SK-N-SH (cell line): ENCODE measurements at regions not wholly inside any gene's neighbourhood (a gene's known extent, or its start where the extent isn't known, plus 50 kb on each side); places are given as distances from the start of the nearest gene placed in this dataset.

Experiments used
- CTCF ChIA-PET: fragments of 300-600, 350-600 bp; formaldehyde crosslinking; extraction: SDS; loops from one replicate; lab custom pipeline; 2021; lab: Yijun Ruan, JAX
- POLR2A ChIA-PET: fragments of 350-600 bp; sonication (Branson Sonifier 250); formaldehyde crosslinking; extraction: SDS; loops from one replicate; lab custom pipeline; 2020; ENCODE audit warnings: antibody characterized with exemption, inconsistent platforms; lab: Yijun Ruan, JAX
- DNase-seq: peaks from one replicate; pipeline ENCODE4 v3.0.0; 2012
- H2AFZ ChIP-seq: fragments of 200-600 bp; sonication (generic); 2 replicates; pipeline ENCODE4 v1.8.1; 2016; ENCODE audit warnings: antibody characterized with exemption, mild to moderate bottlenecking, low read depth
- H3F3A ChIP-seq: fragments of 200-600 bp; sonication (generic); replicated peaks from 2 replicates; pipeline ENCODE3; 2016; ENCODE audit warnings: antibody characterized with exemption, mild to moderate bottlenecking; ENCODE audit not compliant: insufficient read depth
- H3K27ac ChIP-seq, 2 experiments: fragments of 200-500 bp in 1 of 2; fragments of 200-600 bp in 1 of 2; sonication (Bioruptor generic) in 1 of 2; sonication (generic), shearing (Covaris generic) in 1 of 2; 2 replicates each; pipeline versions ENCODE4 v1.5.1 to v1.6.1; 2014 to 2016; ENCODE audit warnings: low read depth in 2 of 2, inconsistent platforms in 1 of 2, low read length in 1 of 2, mild to moderate bottlenecking in 1 of 2, mixed read lengths in 1 of 2
- H3K27me3 ChIP-seq: fragments of 200-600 bp; sonication (generic), shearing (Covaris generic); 2 replicates; pipeline ENCODE4 v1.6.1; 2016; ENCODE audit warnings: mixed run types; ENCODE audit not compliant: insufficient read depth
- H3K36me3 ChIP-seq, 2 experiments: fragments of 200-500 bp in 1 of 2; fragments of 200-600 bp in 1 of 2; sonication (Bioruptor generic) in 1 of 2; sonication (generic) in 1 of 2; replicated peaks in 1 of 2; 2 replicates each; pipeline versions ENCODE3 to v1.5.1; 2014 to 2016; ENCODE audit warnings: low read length in 1 of 2, mild to moderate bottlenecking in 1 of 2; ENCODE audit not compliant: insufficient read depth in 2 of 2, control insufficient read depth in 1 of 2
- H3K4me1 ChIP-seq, 2 experiments: fragments of 200-500 bp in 1 of 2; fragments of 200-600 bp in 1 of 2; sonication (Bioruptor generic) in 1 of 2; sonication (generic), shearing (Covaris generic) in 1 of 2; 2 replicates each; pipeline versions ENCODE4 v1.5.1 to v1.6.1; 2014 to 2016; ENCODE audit warnings: low read depth in 1 of 2, low read length in 1 of 2, mixed run types in 1 of 2; ENCODE audit not compliant: insufficient read depth in 2 of 2, control insufficient read depth in 1 of 2
- H3K4me2 ChIP-seq: fragments of 200-600 bp; sonication (generic), shearing (Covaris generic); 2 replicates; pipeline ENCODE4 v1.6.1; 2017; ENCODE audit warnings: mixed run types
- H3K4me3 ChIP-seq, 2 experiments: fragments of 200-500 bp in 1 of 2; fragments of 200-600 bp in 1 of 2; sonication (Bioruptor generic) in 1 of 2; sonication (generic), shearing (Covaris generic) in 1 of 2; 2 replicates each; pipeline versions ENCODE4 v1.5.1 to v1.8.1; 2014 to 2016; ENCODE audit warnings: low read depth in 2 of 2, inconsistent platforms in 1 of 2, low read length in 1 of 2, mild to moderate bottlenecking in 1 of 2, mixed read lengths in 1 of 2, moderate library complexity in 1 of 2
- H3K79me2 ChIP-seq: fragments of 200-600 bp; sonication (generic); 2 replicates; pipeline ENCODE4 v1.8.1; 2017; ENCODE audit warnings: mild to moderate bottlenecking; ENCODE audit not compliant: insufficient read depth
- H3K9ac ChIP-seq: fragments of 200-600 bp; sonication (generic); 2 replicates; pipeline ENCODE4 v1.6.1; 2017; ENCODE audit warnings: mixed run types
- H3K9me2 ChIP-seq: fragments of 200-600 bp; sonication (generic); 2 replicates; pipeline ENCODE4 v1.6.1; 2017; ENCODE audit warnings: mixed run types
- H3K9me3 ChIP-seq: fragments of 200-600 bp; sonication (generic); 2 replicates; pipeline ENCODE4 v1.6.1; 2017; ENCODE audit warnings: mixed run types, mild to moderate bottlenecking, moderate library complexity
- H4K20me1 ChIP-seq: fragments of 200-600 bp; sonication (generic); 2 replicates; pipeline ENCODE4 v1.6.1; 2017; ENCODE audit warnings: mild to moderate bottlenecking, mixed run types; ENCODE audit not compliant: insufficient read depth
- CHD2 ChIP-seq: fragments of 150-350 bp; IDR thresholded peaks from 2 replicates; pipeline ENCODE4 v1.6.1; 2018; ENCODE audit warnings: low read length; ENCODE audit not compliant: partially characterized antibody
- EP300 ChIP-seq, 2 experiments: IDR thresholded peaks; 2 replicates each; pipeline versions ENCODE4 v1.4.0 to v1.6.1; 2012; ENCODE audit warnings: borderline replicate concordance in 1 of 2, low read depth in 1 of 2, low read length in 1 of 2
- EZH2phosphoT487 ChIP-seq: fragments of 200-600 bp; sonication (generic); IDR thresholded peaks from 2 replicates; pipeline ENCODE4 v1.6.1; 2017; ENCODE audit warnings: low read depth, mixed run types, mild to moderate bottlenecking, antibody characterized with exemption, moderate library complexity, borderline replicate concordance
- FOXJ3 ChIP-seq: sonication (generic); formaldehyde crosslinking; IDR thresholded peaks from 2 replicates; pipeline ENCODE4 v1.5.1; 2020; ENCODE audit warnings: mild to moderate bottlenecking, missing genetic modification reagents
- FOXM1 ChIP-seq: IDR thresholded peaks from 2 replicates; pipeline ENCODE4 v1.4.0; 2012; ENCODE audit warnings: low read depth, mild to moderate bottlenecking
- GATA2 ChIP-seq: sonication (generic); formaldehyde crosslinking; IDR thresholded peaks from 2 replicates; pipeline ENCODE4 v1.5.0; 2020; ENCODE audit warnings: mild to moderate bottlenecking, missing genetic modification reagents
- JUND ChIP-seq: IDR thresholded peaks from 2 replicates; pipeline ENCODE4 v1.4.0; 2012
- MEF2A ChIP-seq: IDR thresholded peaks from 2 replicates; pipeline ENCODE4 v1.4.0; 2012; ENCODE audit warnings: low read depth, borderline replicate concordance
- MXI1 ChIP-seq: IDR thresholded peaks from 2 replicates; pipeline ENCODE4 v1.6.1; 2012; ENCODE audit warnings: mild to moderate bottlenecking, low read depth, low read length, improper control_type of control experiment
- NFIC ChIP-seq: IDR thresholded peaks from 2 replicates; pipeline ENCODE4 v1.4.0; 2012; ENCODE audit warnings: borderline replicate concordance
- NRF1 ChIP-seq: IDR thresholded peaks from 2 replicates; pipeline ENCODE4 v1.6.1; 2012; ENCODE audit warnings: low read depth, mild to moderate bottlenecking, low read length
- POLR2AphosphoS5 ChIP-seq: IDR thresholded peaks from 2 replicates; pipeline ENCODE4 v1.6.1; 2012; ENCODE audit warnings: low read depth, low read length
- RAD21 ChIP-seq: IDR thresholded peaks from 2 replicates; pipeline ENCODE4 v1.6.1; 2012; ENCODE audit warnings: mild to moderate bottlenecking, low read length
- RCOR1 ChIP-seq: fragments of 150-350 bp; IDR thresholded peaks from 2 replicates; pipeline ENCODE4 v1.6.1; 2017; ENCODE audit warnings: antibody characterized with exemption, low read length
- SIN3A ChIP-seq: IDR thresholded peaks from 2 replicates; pipeline ENCODE4 v1.6.1; 2012; ENCODE audit warnings: low read depth, mild to moderate bottlenecking, low read length, moderate library complexity, borderline replicate concordance
- SMC3 ChIP-seq: IDR thresholded peaks from 2 replicates; pipeline ENCODE4 v1.6.1; 2012; ENCODE audit warnings: low read depth, low read length, improper control_type of control experiment
- TAF1 ChIP-seq: IDR thresholded peaks from 2 replicates; pipeline ENCODE4 v1.6.1; 2012; ENCODE audit warnings: low read depth, mild to moderate bottlenecking, low read length, moderate library complexity, borderline replicate concordance
- TCF12 ChIP-seq: IDR thresholded peaks from 2 replicates; pipeline ENCODE4 v1.4.0; 2012
- TEAD4 ChIP-seq: IDR thresholded peaks from 2 replicates; pipeline ENCODE4 v1.4.0; 2012; ENCODE audit warnings: mild to moderate bottlenecking, borderline replicate concordance; ENCODE audit not compliant: insufficient read depth
- WGBS: methylation state at CpG from one replicate; pipeline ENCODE4 v1.1.6; 2017; ENCODE audit warnings: low lambda C conversion rate; 5-methylcytosine and 5-hydroxymethylcytosine counted together
- TF ChIP-seq, protein P1 (sequence below): fragments of 150-350 bp; IDR thresholded peaks from 2 replicates; pipeline ENCODE4 v1.6.1; 2017; ENCODE audit warnings: antibody characterized with exemption, low read length, low read depth, borderline replicate concordance
- TF ChIP-seq, protein P2 (sequence below): fragments of 150-350 bp; IDR thresholded peaks from 2 replicates; pipeline ENCODE4 v1.6.1; 2016; ENCODE audit warnings: mild to moderate bottlenecking, low read depth, low read length
- TF ChIP-seq, protein P3 (sequence below): IDR thresholded peaks from 2 replicates; pipeline ENCODE4 v1.4.0; 2012; ENCODE audit warnings: low read depth
- TF ChIP-seq, protein P4 (sequence below): IDR thresholded peaks from 2 replicates; pipeline ENCODE4 v1.4.0; 2012; ENCODE audit warnings: low read depth, borderline replicate concordance

DNA sequence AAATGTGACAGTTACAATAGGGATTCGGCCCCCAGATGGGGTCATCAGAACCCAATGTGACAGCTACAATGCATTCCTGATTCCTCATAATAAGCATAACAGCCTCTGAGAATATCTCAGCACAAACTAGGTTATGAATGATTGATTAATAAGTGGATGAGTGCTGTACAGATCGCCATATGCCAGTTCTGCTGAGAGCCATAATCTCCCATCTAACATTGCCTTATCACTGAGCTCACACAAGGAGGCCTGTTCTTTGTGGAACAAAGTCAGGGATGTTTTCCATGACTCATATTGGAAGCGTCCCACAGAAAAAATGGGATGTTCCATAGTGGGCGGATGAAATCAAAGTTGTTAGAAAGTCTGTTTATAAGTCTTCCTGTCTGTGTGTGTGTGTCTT lies 89.6 kb downstream of the KIF4B start:
- Histone ChIP-seq H3F3A (no peaks in the 10 kb centered on the region), H3K27ac (no peak overlapping the region), H4K20me1 (no peaks in the 10 kb centered on the region), H3K9me2 (no peaks in the 10 kb centered on the region), H3K4me3 (no peak overlapping the region), H3K36me3 (no peaks in the 10 kb centered on the region), H2AFZ (no peak overlapping the region), H3K79me2 (no peaks in the 10 kb centered on the region), H3K9ac (no peak overlapping the region), H3K4me1 (peaks cover 0 to 6% of the 10 kb centered on the region in 2 experiments; a peak in 2 of 4 replicates), H3K4me2 (no peak overlapping the region), H3K9me3 (no peaks in the 10 kb centered on the region), H3K27me3 (no peaks in the 10 kb centered on the region)
- POLR2A ChIA-PET: no interaction called here
- WGBS: 19% methylated on average over 4 of the region's 4 CpGs
- peak; percentile 76 for DNase-seq
- CTCF ChIA-PET: interaction anchor here (1.1 to 2.1 kb wide), 3 partner anchors 37 to 453 kb away, joined by 5 read pairs; no protein-coding TSS in a partner anchor
- TF ChIP-seq CHD2 (peak; percentile 90), POLR2AphosphoS5 (no peak), MEF2A (no peak), TCF12 (peak; percentile 48), NFIC (no peak), FOXJ3 (peak; percentile 43; the same call in 1 of the 2 replicates), MXI1 (no peak), RAD21 (no peak; the same call in 1 of the 2 replicates), TEAD4 (no peak), EP300 (IDR thresholded peaks at IDR 0.05; ENCODE audit: borderline replicate concordance in 1 of 2, low read depth in 1 of 2, low read length in 1 of 2) (peak in 1 of 2 experiments; percentile 92; a peak in 2 of 4 replicates), JUND (no peak), RCOR1 (peak; percentile 96), NRF1 (no peak), EZH2phosphoT487 (no peak), GATA2 (CRISPR knock-in tag) (peak; percentile 93)

DNA sequence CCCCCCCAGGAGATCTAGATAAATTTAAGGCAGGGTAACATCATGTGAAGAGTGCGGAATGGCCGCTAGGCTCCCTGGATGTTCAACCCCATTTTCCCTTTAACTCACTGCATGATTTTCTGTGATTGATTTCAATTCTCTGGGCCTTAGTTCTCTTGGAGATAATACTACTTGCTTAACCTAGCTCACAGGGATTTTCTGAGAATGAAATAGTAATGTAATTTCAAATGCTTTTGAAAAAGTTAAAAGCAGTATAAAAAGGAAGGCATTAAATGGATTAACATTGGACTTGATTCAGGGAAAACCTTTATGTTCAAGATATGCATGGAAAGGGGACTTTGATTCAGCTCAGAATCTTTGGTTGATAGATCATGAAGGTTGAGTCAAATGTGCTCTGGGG lies 90.9 kb downstream of the KIF4B start:
- CTCF ChIA-PET: interaction anchor here (0.6 to 2.1 kb wide), 2 partner anchors 42 to 465 kb away, joined by 3 to 5 read pairs; no protein-coding TSS in a partner anchor
- Histone ChIP-seq H3K27me3 (no peaks in the 10 kb centered on the region), H3K36me3 (no peaks in the 10 kb centered on the region), H2AFZ (no peak overlapping the region), H3K4me1 (peaks cover 0 to 6% of the 10 kb centered on the region in 2 experiments; a peak in 2 of 4 replicates), H3K79me2 (no peaks in the 10 kb centered on the region), H3K27ac (no peak overlapping the region), H3K9me3 (no peaks in the 10 kb centered on the region), H3F3A (no peaks in the 10 kb centered on the region), H3K9me2 (no peaks in the 10 kb centered on the region), H3K9ac (no peak overlapping the region), H4K20me1 (no peaks in the 10 kb centered on the region), H3K4me3 (no peak overlapping the region), H3K4me2 (no peak overlapping the region)
- POLR2A ChIA-PET: no interaction called here
- DNase-seq: no peak
- TF ChIP-seq, protein P1, sequence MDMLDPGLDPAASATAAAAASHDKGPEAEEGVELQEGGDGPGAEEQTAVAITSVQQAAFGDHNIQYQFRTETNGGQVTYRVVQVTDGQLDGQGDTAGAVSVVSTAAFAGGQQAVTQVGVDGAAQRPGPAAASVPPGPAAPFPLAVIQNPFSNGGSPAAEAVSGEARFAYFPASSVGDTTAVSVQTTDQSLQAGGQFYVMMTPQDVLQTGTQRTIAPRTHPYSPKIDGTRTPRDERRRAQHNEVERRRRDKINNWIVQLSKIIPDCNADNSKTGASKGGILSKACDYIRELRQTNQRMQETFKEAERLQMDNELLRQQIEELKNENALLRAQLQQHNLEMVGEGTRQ: no peak
- TF ChIP-seq TAF1 (no peak), NRF1 (no peak), RCOR1 (no peak), FOXM1 (no peak), SMC3 (no peak), TCF12 (no peak), SIN3A (no peak), MXI1 (no peak), CHD2 (no peak), POLR2AphosphoS5 (no peak), EP300 (IDR thresholded peaks at IDR 0.05; ENCODE audit: borderline replicate concordance in 1 of 2, low read depth in 1 of 2, low read length in 1 of 2) (no peak)
- TF ChIP-seq, protein P2, sequence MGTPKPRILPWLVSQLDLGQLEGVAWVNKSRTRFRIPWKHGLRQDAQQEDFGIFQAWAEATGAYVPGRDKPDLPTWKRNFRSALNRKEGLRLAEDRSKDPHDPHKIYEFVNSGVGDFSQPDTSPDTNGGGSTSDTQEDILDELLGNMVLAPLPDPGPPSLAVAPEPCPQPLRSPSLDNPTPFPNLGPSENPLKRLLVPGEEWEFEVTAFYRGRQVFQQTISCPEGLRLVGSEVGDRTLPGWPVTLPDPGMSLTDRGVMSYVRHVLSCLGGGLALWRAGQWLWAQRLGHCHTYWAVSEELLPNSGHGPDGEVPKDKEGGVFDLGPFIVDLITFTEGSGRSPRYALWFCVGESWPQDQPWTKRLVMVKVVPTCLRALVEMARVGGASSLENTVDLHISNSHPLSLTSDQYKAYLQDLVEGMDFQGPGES: no peak
- TF ChIP-seq, protein P3, sequence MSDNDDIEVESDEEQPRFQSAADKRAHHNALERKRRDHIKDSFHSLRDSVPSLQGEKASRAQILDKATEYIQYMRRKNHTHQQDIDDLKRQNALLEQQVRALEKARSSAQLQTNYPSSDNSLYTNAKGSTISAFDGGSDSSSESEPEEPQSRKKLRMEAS: no peak
- TF ChIP-seq, protein P4, sequence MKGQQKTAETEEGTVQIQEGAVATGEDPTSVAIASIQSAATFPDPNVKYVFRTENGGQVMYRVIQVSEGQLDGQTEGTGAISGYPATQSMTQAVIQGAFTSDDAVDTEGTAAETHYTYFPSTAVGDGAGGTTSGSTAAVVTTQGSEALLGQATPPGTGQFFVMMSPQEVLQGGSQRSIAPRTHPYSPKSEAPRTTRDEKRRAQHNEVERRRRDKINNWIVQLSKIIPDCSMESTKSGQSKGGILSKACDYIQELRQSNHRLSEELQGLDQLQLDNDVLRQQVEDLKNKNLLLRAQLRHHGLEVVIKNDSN: no peak
- 48% methylated on average over 2 of the region's 2 CpGs for WGBS
